ENCODE measurements at regions not wholly inside any gene's neighbourhood (a gene's known extent, or its start where the extent isn't known, plus 50 kb on each side); places are given as distances from the start of the nearest gene placed in this dataset.

DNA sequence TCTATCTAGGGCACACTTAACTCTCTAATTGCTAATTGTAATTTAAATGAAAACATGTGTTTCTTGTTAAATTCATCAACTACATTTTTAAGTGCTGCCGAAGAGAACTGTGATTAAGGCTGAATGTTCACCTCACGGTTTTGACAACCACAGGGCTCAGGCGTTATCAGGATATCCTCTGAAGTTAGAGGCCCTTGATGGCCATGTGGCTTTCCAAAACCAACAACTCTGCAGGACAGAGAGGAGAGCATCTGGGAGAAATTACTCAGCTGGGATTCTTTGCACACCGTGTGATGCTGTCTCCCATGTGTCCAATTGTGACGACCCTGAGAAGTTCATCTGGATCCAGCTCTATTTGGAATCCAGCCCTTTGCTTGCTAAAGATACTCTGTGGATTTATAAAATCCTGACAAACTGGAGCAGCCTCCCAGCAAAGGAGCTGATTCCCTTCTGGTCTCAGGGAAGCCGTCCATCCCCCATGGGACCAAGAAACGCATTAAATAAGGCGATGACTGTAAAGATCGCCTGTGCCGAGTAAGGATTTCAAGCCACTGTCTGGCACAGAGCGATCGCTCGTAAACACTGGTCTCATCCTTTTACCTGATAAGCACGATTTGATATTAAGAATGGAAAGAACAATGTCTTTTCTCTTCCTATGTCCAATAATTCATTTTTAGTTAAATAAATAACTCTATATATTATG lies 401.1 kb downstream of the CD83 start:
- TF ChIP-seq EP300 (IDR thresholded peaks at IDR 0.05) (no peak), POLR2AphosphoS5 (IDR thresholded peaks at IDR 0.05) (no peak), POLR2A (IDR thresholded peaks at IDR 0.05) (no peak)
- TF ChIP-seq, protein P1, sequence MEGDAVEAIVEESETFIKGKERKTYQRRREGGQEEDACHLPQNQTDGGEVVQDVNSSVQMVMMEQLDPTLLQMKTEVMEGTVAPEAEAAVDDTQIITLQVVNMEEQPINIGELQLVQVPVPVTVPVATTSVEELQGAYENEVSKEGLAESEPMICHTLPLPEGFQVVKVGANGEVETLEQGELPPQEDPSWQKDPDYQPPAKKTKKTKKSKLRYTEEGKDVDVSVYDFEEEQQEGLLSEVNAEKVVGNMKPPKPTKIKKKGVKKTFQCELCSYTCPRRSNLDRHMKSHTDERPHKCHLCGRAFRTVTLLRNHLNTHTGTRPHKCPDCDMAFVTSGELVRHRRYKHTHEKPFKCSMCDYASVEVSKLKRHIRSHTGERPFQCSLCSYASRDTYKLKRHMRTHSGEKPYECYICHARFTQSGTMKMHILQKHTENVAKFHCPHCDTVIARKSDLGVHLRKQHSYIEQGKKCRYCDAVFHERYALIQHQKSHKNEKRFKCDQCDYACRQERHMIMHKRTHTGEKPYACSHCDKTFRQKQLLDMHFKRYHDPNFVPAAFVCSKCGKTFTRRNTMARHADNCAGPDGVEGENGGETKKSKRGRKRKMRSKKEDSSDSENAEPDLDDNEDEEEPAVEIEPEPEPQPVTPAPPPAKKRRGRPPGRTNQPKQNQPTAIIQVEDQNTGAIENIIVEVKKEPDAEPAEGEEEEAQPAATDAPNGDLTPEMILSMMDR (IDR thresholded peaks at IDR 0.05), result no peak

Data from sigmoid colon (tissue), 4 donors.